ENCODE measurements at regions not wholly inside any gene's neighbourhood (a gene's known extent, or its start where the extent isn't known, plus 50 kb on each side); places are given as distances from the start of the nearest gene placed in this dataset.

- H3T11ph ChIP-seq (ENCODE audit: low read length), result no peak overlapping the region
- no peak overlapping the region for H3K18ac ChIP-seq (ENCODE audit: insufficient read length, low read depth, low read length)
- H3K27ac Mint-ChIP-seq, result peak overlapping the region in 1 of 3 experiments; percentile 89; a peak in 1 of 7 replicates
- TF ChIP-seq, protein P1, sequence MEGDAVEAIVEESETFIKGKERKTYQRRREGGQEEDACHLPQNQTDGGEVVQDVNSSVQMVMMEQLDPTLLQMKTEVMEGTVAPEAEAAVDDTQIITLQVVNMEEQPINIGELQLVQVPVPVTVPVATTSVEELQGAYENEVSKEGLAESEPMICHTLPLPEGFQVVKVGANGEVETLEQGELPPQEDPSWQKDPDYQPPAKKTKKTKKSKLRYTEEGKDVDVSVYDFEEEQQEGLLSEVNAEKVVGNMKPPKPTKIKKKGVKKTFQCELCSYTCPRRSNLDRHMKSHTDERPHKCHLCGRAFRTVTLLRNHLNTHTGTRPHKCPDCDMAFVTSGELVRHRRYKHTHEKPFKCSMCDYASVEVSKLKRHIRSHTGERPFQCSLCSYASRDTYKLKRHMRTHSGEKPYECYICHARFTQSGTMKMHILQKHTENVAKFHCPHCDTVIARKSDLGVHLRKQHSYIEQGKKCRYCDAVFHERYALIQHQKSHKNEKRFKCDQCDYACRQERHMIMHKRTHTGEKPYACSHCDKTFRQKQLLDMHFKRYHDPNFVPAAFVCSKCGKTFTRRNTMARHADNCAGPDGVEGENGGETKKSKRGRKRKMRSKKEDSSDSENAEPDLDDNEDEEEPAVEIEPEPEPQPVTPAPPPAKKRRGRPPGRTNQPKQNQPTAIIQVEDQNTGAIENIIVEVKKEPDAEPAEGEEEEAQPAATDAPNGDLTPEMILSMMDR (conservative IDR thresholded peaks at IDR 0.05), result no peak
- no peaks in the 10 kb centered on the region for H3K27me3 Mint-ChIP-seq (ENCODE audit: low read depth)
- H2AK5ac ChIP-seq (ENCODE audit: insufficient read length, low read length), result no peak overlapping the region
- H3K23me2 ChIP-seq (ENCODE audit: insufficient read length, low read depth, low read length, poor library complexity, severe bottlenecking), result no peaks in the 10 kb centered on the region
- no peak overlapping the region for H3K14ac ChIP-seq (ENCODE audit: insufficient read depth, low read length)
- H3K4ac ChIP-seq (ENCODE audit: low read depth, low read length), result no peak overlapping the region
- no peaks in the 10 kb centered on the region for H3K27me3 ChIP-seq (ENCODE audit: insufficient read depth, low read length)
- WGBS (ENCODE audit: extremely low coverage, insufficient read length, low lambda C conversion rate), result no CpG with 5 or more reads among the region's 4 CpGs
- no peak overlapping the region for H4K8ac ChIP-seq (replicated peaks; ENCODE audit: insufficient read length, low read depth, low read length)
- H2BK15ac ChIP-seq (ENCODE audit: low read depth, low read length), result no peak overlapping the region
- H3K79me1 ChIP-seq (ENCODE audit: insufficient read depth, low read depth, low read length, poor library complexity, severe bottlenecking), result no peaks in the 10 kb centered on the region
- H3K9me3 Mint-ChIP-seq, result no peaks in the 10 kb centered on the region
- no peaks in the 10 kb centered on the region for H4K20me1 ChIP-seq (ENCODE audit: control insufficient read depth, insufficient read depth, insufficient read length)
- H3K56ac ChIP-seq (ENCODE audit: insufficient read length, low read depth, low read length), result no peak overlapping the region
- H4K5ac ChIP-seq (ENCODE audit: insufficient read length, low read depth, low read length), result no peak overlapping the region
- no peak overlapping the region for H3K4me3 Mint-ChIP-seq
- no peaks in the 10 kb centered on the region for H3K4me1 Mint-ChIP-seq
- H2BK12ac ChIP-seq (ENCODE audit: insufficient read length, low read depth, low read length), result no peak overlapping the region
- no peak for DNase-seq
- no peak overlapping the region for H3K23ac ChIP-seq (ENCODE audit: insufficient read length, low read depth, low read length)
- peak overlapping the region; percentile 26 for H2AFZ ChIP-seq (ENCODE audit: low read length)
- H3K9ac ChIP-seq (ENCODE audit: extremely low read depth, insufficient read length, low read length), result no peak overlapping the region
- H3K9me3 ChIP-seq (ENCODE audit: control insufficient read depth, low read depth, low read length), result no peaks in the 10 kb centered on the region
- no peaks in the 10 kb centered on the region for H3K36me3 Mint-ChIP-seq (ENCODE audit: insufficient read depth in 1 of 3, low read depth in 3 of 3)
- H3K4me1 ChIP-seq (ENCODE audit: insufficient read depth, low read length), result no peaks in the 10 kb centered on the region
- H3K79me2 ChIP-seq (ENCODE audit: insufficient read depth, low read length), result no peaks in the 10 kb centered on the region
- no peak overlapping the region for H3K27ac ChIP-seq (ENCODE audit: insufficient read length, low read depth, low read length)
- no peak overlapping the region for H2BK5ac ChIP-seq (ENCODE audit: insufficient read length, low read length)
- no peak overlapping the region for H2BK20ac ChIP-seq (ENCODE audit: low read depth, low read length, poor library complexity, severe bottlenecking)
- H3K4me2 ChIP-seq (ENCODE audit: insufficient read depth, insufficient read length, low read length), result no peak overlapping the region
- no peak overlapping the region for H2BK120ac ChIP-seq (ENCODE audit: low read depth, low read length, poor library complexity, severe bottlenecking)
- H4K91ac ChIP-seq (ENCODE audit: insufficient read length, low read depth, low read length), result no peak overlapping the region
These were observed 57.2 kb upstream of the PRDM9 start for GRCh38 chr5:23450187-23450586.

Data from H9 (cell line).